ENCODE measurements at regions not wholly inside any gene's neighbourhood (a gene's known extent, or its start where the extent isn't known, plus 50 kb on each side); places are given as distances from the start of the nearest gene placed in this dataset.

DNA sequence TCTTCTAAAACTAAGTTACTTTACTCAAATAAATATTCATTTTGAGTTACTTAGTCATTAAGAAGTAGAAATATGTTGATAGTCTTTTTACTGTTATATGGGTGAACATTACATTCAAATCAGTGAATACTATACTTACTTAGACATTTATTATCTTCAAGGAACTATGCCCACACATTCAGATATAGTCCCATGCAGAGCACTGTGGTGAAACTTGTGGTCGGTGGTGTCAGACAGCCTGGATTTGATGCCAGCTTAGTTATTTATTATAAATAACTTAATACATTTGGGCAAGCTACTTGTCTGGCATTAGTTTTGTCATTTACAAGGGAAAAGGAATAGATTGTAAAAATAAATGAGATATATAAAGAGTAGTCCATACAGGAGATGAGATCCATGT is 149.5 kb downstream of the RAP2B start:
- no peak for DNase-seq (ENCODE audit: extremely low spot score)
- ChIA-PET POLR2A (no interaction called here), CTCF (interaction anchor here (0.7 kb wide), 1 partner anchor 21 kb away, joined by 3 read pairs; no protein-coding TSS in a partner anchor)
- TF ChIP-seq, protein P1, sequence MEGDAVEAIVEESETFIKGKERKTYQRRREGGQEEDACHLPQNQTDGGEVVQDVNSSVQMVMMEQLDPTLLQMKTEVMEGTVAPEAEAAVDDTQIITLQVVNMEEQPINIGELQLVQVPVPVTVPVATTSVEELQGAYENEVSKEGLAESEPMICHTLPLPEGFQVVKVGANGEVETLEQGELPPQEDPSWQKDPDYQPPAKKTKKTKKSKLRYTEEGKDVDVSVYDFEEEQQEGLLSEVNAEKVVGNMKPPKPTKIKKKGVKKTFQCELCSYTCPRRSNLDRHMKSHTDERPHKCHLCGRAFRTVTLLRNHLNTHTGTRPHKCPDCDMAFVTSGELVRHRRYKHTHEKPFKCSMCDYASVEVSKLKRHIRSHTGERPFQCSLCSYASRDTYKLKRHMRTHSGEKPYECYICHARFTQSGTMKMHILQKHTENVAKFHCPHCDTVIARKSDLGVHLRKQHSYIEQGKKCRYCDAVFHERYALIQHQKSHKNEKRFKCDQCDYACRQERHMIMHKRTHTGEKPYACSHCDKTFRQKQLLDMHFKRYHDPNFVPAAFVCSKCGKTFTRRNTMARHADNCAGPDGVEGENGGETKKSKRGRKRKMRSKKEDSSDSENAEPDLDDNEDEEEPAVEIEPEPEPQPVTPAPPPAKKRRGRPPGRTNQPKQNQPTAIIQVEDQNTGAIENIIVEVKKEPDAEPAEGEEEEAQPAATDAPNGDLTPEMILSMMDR (IDR thresholded peaks at IDR 0.05; ENCODE audit: control extremely low read depth, extremely low read depth, low read depth, missing control alignments), result no peak

DNA sequence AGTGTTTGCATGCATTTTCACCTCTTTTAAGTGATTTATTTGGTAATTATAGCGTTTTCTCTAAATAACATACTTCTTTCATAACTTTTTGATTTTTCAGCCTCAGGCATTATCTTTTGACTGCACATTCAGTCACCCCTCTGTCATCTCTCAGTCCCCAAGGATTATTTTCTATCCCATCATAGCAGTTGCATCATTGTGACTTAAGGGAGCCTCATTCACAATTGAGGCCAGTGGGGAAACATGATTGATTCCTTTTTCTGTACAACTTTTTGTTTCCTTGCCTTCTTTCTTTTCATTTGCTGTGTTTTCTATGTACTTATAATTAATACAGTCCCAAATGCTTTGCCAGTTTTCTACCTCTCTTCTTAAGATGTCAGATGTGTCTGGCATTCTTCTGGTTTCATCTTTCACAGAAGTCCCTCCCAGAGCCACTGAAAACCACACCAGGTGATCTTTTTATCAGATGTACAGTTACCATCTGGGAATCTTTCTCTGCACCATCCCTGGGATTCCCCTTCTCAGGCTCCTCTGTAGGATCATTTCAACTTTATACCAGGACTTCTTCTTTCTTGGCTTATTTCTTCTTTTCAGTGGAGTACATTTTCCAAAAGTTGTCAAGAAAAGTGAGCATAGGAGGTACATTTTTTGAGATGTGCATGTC is 151.4 kb downstream of the RAP2B start:
- ChIA-PET POLR2A (no interaction called here), CTCF (interaction anchor here (1.1 kb wide), 1 partner anchor 19 kb away, joined by 3 read pairs; no protein-coding TSS in a partner anchor)
- no peak for DNase-seq (ENCODE audit: extremely low spot score)
- TF ChIP-seq, protein P1 (IDR thresholded peaks at IDR 0.05; ENCODE audit: control extremely low read depth, extremely low read depth, low read depth, missing control alignments), result no peak

DNA sequence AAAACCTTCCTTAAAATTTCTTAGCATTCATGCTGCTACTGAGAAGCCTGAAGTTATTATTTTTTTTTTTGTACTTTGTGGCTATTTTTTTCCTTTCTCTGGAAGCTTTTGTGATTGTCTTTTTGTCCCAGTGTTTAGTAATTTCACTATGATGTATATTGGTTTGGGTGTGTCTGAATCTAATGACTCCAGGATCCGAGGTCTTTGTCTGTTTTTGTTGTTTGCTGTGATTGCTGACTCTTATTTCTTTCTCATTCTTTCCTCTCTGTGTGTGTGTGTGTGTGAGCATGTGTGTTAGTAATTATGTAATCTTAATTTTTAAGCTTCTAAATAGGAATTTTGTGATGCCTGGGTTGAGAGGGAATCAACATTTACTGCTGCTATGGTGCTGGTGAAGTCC is 152.0 kb downstream of the RAP2B start:
- DNase-seq (ENCODE audit: extremely low spot score), result no peak
- POLR2A ChIA-PET, result no interaction called here
- TF ChIP-seq, protein P1 (IDR thresholded peaks at IDR 0.05; ENCODE audit: control extremely low read depth, extremely low read depth, low read depth, missing control alignments), result no peak
- CTCF ChIA-PET, result interaction anchor here (1.1 kb wide), 1 partner anchor 18 kb away, joined by 3 read pairs; no protein-coding TSS in a partner anchor

DNA sequence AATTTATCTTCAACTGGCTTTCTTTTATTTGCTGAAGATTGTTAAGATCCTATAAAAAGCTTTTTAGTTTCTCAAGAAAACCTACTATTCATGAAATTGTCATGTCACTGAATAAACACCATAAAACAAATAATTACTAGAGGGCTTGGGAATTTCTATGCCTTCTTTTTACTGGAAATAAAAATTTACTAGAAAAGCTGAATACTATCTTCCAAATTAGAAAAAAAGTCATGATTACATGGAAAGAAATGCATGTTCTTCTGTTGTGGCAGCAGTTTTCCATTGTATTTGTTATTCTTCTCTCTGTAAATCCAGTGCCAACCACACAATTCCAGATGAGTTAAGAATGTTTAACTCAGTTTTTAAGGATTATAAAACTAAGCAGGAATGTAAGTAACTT is 153.8 kb downstream of the RAP2B start:
- ChIA-PET POLR2A (interaction anchor here (0.6 kb wide), 1 partner anchor 1021 kb away, joined by 11 read pairs; no protein-coding TSS in a partner anchor), CTCF (no interaction called here)
- DNase-seq (ENCODE audit: extremely low spot score), result no peak
- TF ChIP-seq, protein P1 (IDR thresholded peaks at IDR 0.05; ENCODE audit: control extremely low read depth, extremely low read depth, low read depth, missing control alignments), result no peak

DNA sequence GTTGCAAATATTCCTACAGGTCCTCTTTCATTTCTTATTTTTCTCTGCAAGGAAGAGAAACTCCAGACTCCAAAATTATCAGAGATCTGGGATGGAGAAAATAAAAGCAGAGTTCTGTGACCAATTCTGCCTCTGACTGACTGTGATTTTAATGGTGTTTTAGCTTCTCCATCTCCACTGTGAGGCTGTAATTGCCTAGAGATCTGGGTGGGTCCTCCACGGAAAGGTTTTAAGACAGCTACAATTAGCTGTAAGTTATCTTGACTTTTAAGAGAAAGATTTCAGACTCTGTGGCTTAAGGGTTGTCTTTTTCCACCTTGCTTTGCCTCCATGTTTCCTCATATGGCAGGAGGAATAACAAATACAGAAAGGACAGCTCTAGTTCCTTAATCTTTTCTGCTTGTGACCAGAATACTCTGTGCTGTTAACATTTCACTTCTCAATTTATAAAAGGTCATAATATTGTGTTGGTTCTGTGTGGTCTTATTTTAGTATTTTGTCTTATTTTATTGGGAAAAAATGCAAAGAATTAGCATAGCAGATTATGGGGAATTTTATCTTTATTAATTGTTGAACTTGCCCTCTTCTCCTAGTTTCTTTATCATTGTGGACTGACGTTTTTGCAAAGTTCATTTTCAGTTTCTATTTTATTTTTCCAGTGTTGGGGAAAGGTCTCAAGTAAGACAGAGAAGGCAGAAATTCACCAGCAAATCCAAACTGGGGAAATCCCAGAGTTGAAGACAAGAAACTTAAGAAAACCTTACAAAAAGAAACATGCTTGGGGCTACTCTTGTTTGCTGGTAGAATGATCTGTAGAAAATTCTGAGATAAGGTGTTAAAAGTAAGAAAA is 157.9 kb downstream of the RAP2B start:
- TF ChIP-seq, protein P1 (IDR thresholded peaks at IDR 0.05; ENCODE audit: control extremely low read depth, extremely low read depth, low read depth, missing control alignments), result no peak
- POLR2A ChIA-PET, result no interaction called here
- no peak for DNase-seq (ENCODE audit: extremely low spot score)
- CTCF ChIA-PET, result no interaction called here

DNA sequence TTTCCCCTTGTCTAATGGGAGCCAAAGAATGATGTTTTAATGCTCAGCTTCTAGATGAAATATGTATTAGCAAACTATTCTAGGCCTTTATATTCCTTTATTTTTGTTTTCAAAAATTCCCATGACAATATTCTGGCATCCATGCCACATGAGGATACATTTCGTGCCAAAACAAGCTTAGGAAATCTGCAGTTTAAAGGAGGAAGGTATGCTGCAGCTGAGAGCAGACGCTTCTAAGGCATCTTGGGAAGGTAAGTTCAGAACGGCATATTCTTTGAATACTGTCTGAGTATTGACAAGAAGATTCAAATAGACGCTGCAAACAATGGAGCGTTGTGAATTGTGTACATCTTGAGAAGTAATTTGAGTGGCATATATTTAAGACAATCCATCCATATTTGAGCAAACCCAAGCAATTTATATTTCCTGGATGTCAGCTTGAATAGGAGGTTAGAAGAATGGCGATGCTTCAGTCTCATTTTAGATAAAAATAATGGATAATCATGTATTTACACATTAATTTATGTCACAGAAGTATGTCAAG is 158.6 kb downstream of the RAP2B start:
- DNase-seq (ENCODE audit: extremely low spot score), result no peak

More for the DNA sequence above, 158.6 kb downstream of the RAP2B start:
- POLR2A ChIA-PET, result no interaction called here
- CTCF ChIA-PET, result no interaction called here
- TF ChIP-seq, protein P1 (IDR thresholded peaks at IDR 0.05; ENCODE audit: control extremely low read depth, extremely low read depth, low read depth, missing control alignments), result no peak
